NCI-H2227 (cell line): ENCODE measurements at regions not wholly inside any gene's neighbourhood (a gene's known extent, or its start where the extent isn't known, plus 50 kb on each side); places are given as distances from the start of the nearest gene placed in this dataset.

Experiments used
- DNase-seq: peaks from one replicate; lab custom pipeline; 2025; ENCODE audit not compliant: unreplicated experiment; lab: John Stamatoyannopoulos, UW

DNA sequence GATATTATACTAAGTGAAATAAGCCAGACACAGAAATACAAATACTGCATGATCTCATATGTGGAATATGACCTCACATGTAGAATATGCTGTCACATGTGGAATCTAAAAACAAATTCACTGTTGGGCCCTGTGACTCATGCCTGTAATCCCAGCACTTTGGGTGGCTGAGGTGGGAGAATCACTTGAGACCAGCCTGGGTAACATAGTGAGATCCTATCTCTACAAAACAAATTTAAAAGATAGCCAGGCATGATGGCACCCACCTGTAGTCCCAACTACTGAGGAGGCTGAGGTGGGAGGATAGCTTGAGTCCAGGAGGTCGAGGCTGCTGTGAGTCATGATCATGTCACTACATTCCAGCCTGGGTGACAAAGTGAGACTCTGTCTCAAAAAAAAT is 160.3 kb downstream of the PTEN start:
- no peak for DNase-seq

DNA sequence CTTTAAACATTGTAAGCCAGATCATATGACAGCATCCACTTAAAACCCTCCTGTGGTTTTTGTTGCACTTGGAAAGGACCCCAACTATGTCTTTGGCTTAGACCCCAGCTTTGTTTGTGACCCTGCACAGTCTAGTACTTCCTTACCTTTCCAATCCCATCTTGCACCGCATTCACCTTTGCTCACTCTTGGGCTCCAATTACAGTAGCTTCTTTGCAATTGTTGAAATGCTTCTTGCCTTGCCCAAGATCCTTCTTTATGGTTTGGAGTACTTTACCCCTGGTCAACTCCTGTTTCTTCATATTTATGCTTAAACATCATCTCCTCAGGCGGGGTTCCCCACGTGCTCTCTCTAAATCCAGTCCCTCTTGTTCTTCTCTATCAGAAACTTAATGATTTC is 162.6 kb downstream of the PTEN start:
- DNase-seq, result no peak

DNA sequence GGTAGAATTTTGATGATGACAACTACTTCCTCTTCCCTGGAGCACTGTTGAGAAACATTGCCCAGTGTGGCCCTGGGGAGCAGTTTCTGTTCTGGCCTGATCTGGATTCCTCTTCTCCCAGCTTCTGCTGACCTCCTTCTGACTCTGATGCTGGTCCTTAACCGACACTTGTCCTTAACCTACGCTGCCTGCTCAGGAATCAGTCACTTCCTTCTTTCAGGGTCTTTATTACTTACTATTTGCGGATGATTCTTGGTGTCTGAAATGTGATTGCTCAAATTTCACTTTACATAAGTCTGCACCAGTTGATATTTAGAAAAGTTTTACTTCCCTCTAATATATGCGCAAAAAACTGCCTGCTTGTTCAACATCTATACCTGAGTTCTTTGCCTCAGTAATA is 164.1 kb downstream of the PTEN start:
- DNase-seq, result no peak

DNA sequence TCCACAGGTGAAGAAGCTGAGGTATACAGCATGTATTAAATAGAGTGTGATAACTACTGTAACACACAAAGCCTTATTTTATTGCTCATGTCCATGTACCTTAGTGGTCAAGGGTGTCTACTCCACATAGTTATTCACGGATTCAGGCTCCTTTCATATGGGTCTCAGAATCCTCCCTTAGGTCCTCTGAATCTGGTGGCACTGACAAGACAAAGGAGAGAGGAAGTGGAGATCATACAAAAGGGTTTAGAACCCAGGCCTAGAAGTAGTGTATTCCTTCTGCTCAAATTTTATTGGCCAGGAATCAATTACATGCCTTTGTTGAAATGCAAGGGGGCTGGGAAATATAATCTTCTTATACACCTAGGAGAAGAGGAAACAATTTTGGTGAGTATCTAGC is 164.6 kb downstream of the PTEN start:
- no peak for DNase-seq

DNA sequence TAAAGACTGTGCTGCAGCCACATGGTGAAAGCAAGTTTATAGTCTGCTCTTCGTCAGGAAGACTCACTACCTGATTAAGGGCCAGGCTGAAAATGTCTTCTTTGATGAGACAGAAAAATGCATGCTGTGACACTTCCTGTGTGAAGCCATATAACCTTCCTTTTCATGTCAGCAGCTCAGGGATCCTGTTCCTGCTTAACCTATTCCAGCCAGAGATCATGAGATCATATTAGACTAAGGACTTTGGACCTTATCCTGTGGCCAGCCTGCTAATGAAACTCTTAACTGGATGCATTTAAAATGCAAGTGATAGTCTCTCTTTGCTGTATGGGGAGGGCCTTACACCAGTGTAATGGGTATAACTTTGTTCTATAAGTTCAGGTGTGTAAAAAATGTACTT is 165.2 kb downstream of the PTEN start:
- no peak for DNase-seq

DNA sequence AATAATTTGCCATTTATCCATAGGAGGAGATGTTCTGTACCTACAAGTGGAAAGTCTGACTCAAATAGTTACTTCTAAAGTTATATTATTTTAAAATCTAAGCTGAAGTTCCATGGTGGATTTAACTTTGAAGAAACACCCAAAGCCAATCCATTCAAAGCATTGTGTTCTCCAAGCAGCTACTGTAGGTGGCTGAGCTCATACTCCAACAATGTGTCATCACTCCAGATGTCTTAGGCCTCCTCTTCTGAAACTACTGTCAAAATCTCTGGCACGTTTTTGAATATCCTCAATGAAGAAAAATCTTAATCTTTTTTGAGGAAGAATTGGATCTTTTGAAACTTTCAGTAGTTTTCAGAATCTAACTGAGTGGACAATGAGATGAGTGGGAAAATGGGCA is 169.1 kb downstream of the PTEN start:
- no peak for DNase-seq

DNA sequence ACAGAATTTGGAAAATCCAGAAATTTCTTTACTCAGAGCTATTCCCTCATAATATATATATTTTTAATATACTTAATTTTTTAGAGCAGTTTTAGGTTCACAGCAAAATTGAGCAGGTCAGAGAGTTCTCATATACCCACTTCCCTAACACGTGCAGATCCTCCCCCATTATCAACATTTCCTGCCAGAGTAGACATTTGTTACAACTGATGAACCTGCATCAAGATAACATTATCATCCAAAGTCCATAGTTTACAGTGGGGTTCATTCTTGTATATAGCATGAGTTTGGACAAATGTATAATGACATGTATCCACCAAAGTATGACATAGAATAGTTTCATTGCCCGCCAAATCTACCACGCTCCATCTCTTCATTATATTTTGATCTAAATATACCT is 170.0 kb downstream of the PTEN start:
- no peak for DNase-seq

DNA sequence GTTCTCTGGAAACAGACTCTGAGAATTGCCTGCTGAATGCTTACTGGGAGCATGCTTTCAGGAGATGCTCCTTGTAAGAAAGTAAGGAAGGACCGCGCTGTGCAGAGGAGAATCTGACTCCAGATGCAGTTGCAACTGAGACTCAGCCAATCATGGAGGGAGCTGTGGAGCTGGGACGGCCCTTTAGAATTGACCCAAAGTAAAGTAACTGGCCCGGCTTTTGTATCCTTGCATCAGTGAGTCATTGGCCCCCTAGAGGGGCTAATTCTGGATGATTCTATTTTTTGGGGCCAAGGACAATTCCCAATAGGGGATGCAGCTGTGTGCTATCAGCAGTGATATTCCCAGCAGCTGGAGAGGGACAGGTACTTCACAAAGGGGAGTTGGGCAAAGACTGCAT is 170.4 kb downstream of the PTEN start:
- no peak for DNase-seq

DNA sequence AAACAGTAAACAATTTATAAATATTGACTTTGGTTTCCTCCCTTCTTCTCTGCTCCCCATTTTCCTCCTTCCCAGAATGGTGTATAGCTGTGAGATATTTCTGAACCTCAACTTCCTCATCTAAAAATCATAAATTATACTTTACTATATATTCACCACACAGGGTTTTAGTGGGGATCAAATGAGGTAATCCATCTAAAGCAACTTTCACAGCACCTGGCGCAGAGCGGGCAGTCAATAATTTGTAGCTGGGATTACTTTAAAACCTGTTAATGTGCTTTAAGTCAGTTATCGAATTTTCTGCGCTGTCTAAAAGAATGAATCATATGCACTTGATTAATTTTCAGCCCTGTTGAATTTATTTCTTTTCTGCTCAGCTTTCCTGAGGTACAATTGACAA is 172.7 kb downstream of the PTEN start:
- DNase-seq, result no peak

DNA sequence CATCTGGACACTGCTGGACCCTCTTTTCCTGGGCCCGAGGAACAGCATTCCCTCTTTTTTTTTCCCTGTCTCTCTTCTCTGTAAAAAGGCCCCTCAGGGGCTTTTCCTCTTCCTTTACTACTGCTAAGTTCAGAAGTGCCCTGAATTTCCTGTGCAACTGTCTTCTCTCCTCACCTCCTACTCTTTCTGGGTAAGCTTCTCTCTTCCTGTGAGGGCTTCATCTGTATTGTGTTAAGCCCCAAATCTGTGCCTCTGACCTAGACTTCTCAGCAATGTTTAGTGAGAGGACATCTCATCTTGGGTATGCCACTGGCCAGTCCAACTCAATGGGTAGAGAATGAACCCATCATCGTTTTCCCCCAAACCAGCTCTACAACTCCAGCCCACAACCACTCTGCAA is 174.2 kb downstream of the PTEN start:
- DNase-seq, result no peak

DNA sequence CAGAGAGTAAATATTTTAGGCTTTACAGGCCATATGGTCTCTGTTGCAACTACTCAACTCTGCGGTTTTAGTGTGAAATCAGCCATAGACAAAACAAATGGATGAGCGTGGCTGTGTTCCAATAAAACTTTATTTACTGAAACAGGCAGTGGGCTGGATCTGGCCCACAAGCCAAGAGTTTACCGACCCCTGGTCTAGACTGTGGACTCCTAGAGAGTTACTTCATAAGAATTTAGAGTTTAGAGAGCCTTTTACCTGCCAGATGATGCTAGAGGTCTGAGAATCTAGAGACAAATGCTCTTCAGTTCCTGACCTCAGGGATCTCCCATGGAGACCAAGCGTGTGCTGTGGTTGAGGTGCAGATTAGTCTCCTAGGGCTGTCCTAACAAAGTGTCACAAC is 174.8 kb downstream of the PTEN start:
- DNase-seq, result no peak

DNA sequence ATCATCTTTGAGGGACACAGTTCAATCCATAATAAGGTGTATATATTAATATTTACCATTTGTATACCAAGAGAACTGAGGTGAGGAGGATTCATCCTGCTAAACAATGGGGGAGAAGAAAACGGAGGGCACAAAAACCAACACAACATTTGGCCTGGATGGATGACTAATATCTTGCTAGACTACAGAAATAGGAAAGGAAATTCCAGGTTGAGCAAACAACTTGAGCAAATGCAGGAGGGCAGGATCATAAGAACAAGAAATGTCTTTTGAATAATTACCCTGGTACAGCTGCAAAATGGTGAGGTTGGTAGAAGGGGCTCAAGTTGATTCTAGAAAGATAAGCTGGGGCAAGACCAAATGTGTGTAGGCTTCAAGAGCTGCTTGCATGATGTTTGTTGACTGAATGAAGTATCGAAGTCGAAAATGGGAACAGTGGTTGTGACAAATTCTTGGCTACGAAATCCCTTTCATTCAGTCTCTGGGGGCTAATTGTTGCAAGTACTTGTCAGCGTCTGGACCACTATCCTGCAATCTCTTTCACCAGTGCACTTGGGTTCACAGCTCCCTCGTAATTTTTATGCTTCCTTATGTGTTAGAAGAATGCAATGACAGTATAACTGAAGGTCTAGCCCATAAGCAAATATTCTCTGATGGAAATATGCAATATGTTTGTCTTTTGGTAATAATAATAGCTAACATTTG is 176.2 kb downstream of the PTEN start:
- DNase-seq, result no peak

DNA sequence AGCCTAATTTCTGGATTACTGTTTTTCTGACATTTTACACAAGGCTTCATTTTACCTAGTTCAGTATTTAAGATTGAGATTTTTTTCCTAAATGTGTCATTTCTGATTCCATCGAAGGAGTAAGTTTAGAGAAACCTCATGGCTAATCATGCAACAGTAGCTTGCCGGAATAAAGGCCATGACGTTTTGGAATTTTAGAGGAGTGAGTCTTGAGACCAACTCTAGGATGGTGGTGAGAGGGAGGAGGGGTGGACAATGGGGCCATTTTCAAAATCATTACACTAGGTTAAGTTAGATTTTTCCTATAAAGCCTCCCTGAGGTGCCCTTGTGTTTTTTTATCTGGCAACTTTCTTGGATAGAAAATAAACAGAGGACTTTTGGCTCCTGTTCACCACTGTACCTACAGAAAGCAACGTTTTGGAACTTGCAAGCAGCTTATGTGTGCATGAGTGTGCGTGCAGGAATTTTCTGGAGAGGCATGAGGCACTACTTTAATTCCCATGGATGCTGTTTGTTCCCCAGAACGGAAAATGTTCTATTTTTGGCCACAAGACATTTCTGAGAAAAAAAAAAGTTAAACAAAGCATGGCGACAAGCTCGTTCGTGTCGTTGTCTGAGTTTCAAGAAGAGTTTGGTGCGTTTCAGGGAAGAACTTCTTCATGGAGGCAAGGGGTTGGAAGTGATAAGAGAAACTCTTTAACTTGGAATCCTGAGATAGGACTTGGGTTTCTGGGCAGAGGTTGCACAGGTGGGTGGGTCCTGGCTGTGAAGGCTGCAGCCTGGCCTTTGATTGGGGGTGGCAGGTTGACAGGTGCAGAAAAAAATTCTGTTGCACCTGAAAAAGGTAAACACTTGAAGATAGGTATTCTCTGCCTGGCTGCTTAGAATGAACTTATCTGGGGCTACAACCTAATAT is 178.1 kb downstream of the PTEN start:
- no peak for DNase-seq

DNA sequence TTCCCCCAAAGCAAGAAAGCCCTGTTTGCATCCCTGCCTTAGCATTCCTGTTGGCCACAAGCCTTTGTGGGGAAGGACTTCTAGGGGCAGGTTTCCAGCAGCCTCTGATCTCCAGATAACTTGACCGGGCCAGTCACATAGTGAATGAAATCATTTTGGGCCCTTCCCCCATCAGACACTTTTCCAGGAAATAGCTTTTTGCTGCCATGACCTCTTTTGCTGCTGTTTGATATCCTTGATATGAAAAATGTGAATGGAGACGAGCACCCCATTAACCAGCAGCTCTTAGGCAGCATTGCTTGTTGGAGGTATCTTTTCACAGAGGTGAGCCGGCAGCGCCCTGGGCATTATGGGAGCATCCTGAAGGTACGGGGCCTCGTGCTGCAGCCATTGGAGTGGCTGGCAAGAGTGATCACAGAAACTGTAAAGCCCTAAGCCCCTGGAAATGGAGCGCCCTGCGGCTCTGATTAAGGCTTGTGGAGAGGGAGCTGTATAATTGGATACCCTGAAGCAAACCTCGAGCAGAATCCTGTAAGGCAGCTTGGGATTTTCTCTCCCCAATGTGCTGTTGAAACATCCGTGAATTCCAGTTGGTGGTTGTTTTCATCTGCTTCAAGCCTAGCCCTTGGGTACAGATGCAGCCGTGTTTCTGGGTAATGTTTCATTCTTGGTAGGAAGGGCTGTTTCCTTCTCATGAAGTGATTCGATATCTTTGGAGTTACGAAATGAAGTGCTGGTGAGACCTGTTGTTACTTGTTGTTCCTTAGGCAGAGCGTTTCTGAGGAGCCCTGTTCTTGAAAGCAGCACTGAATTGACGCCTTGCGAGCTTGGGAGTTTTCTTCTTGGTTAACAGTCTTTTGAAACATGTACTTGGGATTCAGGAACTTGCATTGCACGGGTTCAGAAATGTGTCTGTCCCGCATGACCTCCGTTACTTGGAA is 179.0 kb downstream of the PTEN start:
- no peak for DNase-seq

DNA sequence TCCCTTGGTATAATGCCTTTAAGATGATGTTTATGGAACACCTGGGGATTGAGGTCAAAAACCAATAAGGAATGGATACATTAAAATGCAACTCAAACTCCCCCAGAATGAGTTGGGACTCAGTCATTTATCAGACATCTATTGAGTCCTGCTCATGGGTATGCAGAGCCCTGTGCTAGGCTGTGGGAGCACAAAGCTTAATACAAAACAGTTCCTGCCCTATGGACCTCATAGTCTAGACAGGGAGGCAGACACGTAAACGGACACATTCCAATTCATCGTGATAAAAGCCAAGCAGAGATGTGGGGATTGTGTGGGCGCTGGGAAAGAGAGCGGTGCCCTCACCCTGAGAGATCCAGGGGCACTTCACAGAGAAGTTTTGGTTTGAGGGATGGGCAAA is 181.7 kb downstream of the PTEN start:
- DNase-seq, result no peak

DNA sequence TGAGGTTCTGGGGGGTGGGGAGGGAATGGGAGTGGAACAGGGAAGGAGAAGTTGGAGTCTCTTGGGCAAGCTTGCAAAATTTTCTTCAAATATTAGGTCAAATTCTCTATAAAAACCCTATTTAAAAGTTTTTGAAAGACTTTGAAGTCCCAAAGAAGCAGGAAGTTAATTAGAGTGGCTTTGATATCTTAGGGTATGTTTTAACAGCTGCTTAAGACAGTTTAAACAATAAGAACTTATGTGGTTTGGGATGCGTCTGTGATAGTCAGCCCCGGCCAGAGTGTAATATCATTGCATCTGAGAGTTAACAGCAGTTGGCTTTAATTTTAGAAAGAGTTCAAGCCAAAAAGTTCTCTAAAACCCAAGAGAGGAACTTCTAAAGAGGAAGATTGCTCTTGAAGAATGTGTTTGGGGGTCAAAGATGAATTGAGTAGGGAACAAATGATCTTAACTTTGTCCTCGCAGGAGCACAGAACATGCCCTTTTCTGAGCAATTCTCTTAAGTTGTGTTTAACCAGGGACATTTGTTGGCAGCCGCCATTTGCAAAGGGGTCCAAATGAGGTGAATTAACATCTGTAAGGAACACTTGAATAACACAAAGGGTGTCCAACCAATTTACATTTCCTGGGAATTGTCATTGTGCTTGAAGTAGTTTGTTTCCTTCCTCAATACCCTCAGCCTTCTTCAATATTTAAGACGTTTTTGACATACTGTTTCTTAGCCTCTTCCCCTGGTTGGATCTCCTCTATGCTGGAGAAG is 182.4 kb downstream of the PTEN start:
- no peak for DNase-seq

DNA sequence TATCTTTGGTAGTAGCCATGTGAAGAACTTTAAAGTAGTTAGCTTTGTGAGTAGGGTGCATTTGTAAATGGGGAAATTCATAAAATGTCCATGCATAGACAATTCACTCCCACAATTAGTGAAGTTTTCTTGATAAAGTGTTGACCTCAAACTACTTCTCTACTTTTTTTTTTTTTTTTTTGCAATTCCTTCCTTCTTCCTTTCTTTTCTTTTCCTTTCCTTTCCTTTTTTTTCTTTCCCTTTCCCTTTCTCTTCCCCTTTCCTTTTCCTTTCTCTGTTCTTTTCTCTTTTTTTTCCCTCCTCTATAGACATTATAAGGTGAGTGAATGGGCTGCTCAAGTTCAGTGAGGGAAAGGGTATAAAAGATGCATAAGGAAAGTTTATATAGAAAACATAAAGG is 184.2 kb downstream of the PTEN start:
- DNase-seq, result no peak

DNA sequence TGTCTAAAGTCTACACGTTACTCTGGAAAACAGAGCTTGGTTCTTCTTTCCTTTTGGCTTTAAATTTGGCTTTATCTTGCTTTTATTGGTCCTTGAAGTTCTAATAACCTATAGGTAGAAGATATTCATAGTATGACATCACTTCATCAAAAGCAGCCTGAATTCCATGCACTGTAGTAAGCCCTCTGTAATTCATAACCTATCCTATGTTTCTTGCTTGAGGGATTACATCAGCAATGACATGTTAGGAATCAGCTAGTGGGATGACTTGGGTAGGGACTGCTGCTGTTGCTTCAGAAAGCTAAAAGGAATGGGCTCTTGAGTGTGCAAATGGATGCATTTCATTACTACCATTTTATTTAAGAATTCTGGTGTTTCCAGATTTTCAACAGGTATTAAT is 184.9 kb downstream of the PTEN start:
- no peak for DNase-seq

DNA sequence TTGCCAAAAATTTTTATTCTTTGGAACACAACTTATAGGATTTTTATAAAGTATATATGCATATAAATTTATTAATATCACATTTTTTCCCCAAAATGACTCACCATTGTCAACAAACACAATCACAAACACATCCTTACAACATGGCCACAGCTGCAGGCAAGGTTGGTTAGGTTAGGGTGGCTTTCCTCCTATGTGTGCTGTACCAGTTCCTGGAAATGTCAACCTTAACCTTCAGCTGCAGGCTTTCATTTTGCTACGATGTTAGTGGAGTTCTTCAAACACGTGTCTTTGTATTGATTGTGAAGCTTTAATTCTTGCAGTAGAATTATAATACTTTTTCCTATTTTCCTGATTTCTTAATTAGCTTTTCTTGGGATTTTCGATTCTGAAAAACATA is 185.8 kb downstream of the PTEN start:
- DNase-seq, result no peak

DNA sequence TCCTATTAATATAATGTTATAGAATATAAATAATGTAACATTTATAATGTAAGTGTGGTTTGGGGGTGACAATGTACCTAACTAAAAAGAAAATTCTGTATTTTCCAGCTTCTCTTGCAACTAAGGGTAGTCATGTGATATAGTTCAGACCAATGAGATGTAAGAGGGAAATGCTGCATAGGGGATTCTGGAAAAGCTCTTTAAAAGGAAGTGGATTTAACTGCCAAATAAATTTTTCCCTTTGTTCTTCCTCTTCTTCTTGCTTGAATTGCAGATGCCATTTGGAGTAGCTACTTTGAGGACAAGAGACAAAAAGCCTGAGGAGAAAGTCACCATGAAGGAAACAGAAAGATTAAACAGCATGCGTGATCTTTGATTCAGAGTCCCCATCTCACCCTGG is 194.3 kb downstream of the PTEN start:
- DNase-seq, result no peak

DNA sequence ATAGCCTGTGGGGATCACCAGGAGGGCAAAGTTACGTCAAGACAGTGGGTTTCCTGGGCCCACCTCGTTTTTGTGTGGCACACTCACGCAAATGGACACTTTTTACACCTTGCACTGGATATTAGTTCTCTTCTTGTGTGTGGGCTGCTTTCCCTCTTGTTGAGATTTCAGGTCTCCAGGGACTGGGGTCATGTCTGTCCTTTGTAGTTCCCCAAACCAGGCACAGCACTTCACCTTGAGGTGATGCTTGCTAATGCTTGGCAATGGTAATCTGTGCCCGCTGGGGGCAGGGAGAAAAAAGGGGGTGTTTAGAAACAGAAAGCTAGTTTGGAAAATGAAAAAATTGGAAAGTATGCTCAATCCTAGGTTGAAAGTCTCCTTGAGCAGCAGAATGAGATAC is 195.3 kb downstream of the PTEN start:
- DNase-seq, result no peak
